ENCODE measurements at regions not wholly inside any gene's neighbourhood (a gene's known extent, or its start where the extent isn't known, plus 50 kb on each side); places are given as distances from the start of the nearest gene placed in this dataset.

- Histone ChIP-seq H2AFZ (ENCODE audit: low read length) (no peak overlapping the region), H4K20me1 (replicated peaks in 1 of 2; ENCODE audit: control insufficient read depth in 1 of 2, insufficient read depth in 2 of 2, low read length in 2 of 2) (no peaks in the 10 kb centered on the region), H3K79me1 (ENCODE audit: low read depth, low read length) (no peaks in the 10 kb centered on the region), H3K4me1 (replicated peaks in 1 of 4; ENCODE audit: control insufficient read depth in 3 of 4, insufficient read depth in 4 of 4, low read length in 3 of 4) (no peaks in the 10 kb centered on the region), H3K56ac (replicated peaks; ENCODE audit: insufficient read length, low read depth, low read length) (no peak overlapping the region), H3K23me2 (ENCODE audit: low read depth, low read length) (no peaks in the 10 kb centered on the region), H3K18ac (ENCODE audit: extremely low read depth, low read length) (no peak overlapping the region), H2BK15ac (ENCODE audit: low read length) (no peak overlapping the region), H2BK5ac (ENCODE audit: low read depth, low read length) (no peak overlapping the region), H3K4ac (replicated peaks; ENCODE audit: insufficient read length, low read depth, low read length) (no peak overlapping the region), H3K27me3 (replicated peaks in 1 of 4; ENCODE audit: control insufficient read depth in 3 of 4, extremely low read depth in 1 of 4, insufficient read depth in 3 of 4, low read length in 3 of 4) (no peaks in the 10 kb centered on the region; a peak in 1 of 7 replicates), H2BK20ac (ENCODE audit: low read length) (no peak overlapping the region), H3K4me2 (ENCODE audit: insufficient read depth in 1 of 2, low read depth in 2 of 2, low read length in 2 of 2) (no peak overlapping the region), H4K5ac (ENCODE audit: insufficient read length, low read depth, low read length) (no peak overlapping the region), H3K9me3 (ENCODE audit: insufficient read depth in 2 of 2, low read depth in 1 of 2, low read length in 1 of 2) (peaks cover 0 to 4% of the 10 kb centered on the region in 2 experiments; a peak in 1 of 4 replicates), H2BK120ac (replicated peaks; ENCODE audit: low read depth, low read length) (no peak overlapping the region), H3K23ac (ENCODE audit: insufficient read length) (no peak overlapping the region), H3K36me3 (ENCODE audit: control insufficient read depth in 2 of 4, insufficient read depth in 4 of 4, low read length in 3 of 4) (no peaks in the 10 kb centered on the region), H2BK12ac (ENCODE audit: low read depth, low read length) (no peak overlapping the region), H3K4me3 (ENCODE audit: extremely low read depth in 1 of 4, insufficient read depth in 2 of 4, low read depth in 3 of 4, low read length in 4 of 4) (no peak overlapping the region), H3K14ac (ENCODE audit: insufficient read length) (no peak overlapping the region), H4K91ac (replicated peaks; ENCODE audit: insufficient read length, low read length) (no peak overlapping the region), H2AK5ac (ENCODE audit: low read depth, low read length) (no peak overlapping the region), H3K79me2 (ENCODE audit: control insufficient read depth in 1 of 2, insufficient read depth in 2 of 2, low read length in 2 of 2) (no peaks in the 10 kb centered on the region), H4K8ac (ENCODE audit: extremely low read depth, insufficient read depth, low read length) (no peak overlapping the region), H3K27ac (ENCODE audit: low read depth, low read length) (no peak overlapping the region), H3K9ac (replicated peaks in 1 of 4; ENCODE audit: extremely low read depth in 1 of 4, low read depth in 3 of 4, low read length in 3 of 4) (no peak overlapping the region)
- FAIRE-seq (no peak), DNase-seq (ENCODE audit: low read depth in 1 of 2, low spot score in 2 of 2) (no peak)
- ChIA-PET POLR2A (ENCODE audit: partially characterized antibody) (no interaction called here), CTCF (ENCODE audit: partially characterized antibody) (interaction anchor here (0.9 to 1.2 kb wide), 3 partner anchors 19 to 368 kb away, joined by 3 read pairs; no protein-coding TSS in a partner anchor)
- 71% methylated on average over 1 of the region's 1 CpG; no CpG with 5 or more reads in 1 of the 2 experiments for whole genome bisulfite sequencing, 2 experiments (ENCODE audit: extremely low coverage in 1 of 2, insufficient coverage in 1 of 2, insufficient read length in 1 of 2, insufficient replicate concordance in 2 of 2, low coverage in 1 of 2, low lambda C conversion rate in 2 of 2, missing lambda C conversion rate in 1 of 2)
- TF ChIP-seq SP4 (IDR thresholded peaks at IDR 0.05; ENCODE audit: low read length) (no peak), RXRA (IDR thresholded peaks at IDR 0.05; ENCODE audit: insufficient read depth, low read depth, low read length) (no peak), SIN3A (conservative IDR thresholded peaks at IDR 0.05 in 1 of 2, IDR thresholded peaks at IDR 0.05 in 1 of 2; ENCODE audit: low read depth in 1 of 2, low read length in 2 of 2) (no peak), SRF (IDR thresholded peaks at IDR 0.05; ENCODE audit: low read depth, low read length) (no peak), CBX8 (IDR thresholded peaks at IDR 0.05; ENCODE audit: borderline replicate concordance, low read depth, low read length) (no peak), CTBP2 (IDR thresholded peaks at IDR 0.05; ENCODE audit: borderline replicate concordance, insufficient read depth, insufficient read length, low read length) (no peak), EGR1 (IDR thresholded peaks at IDR 0.05; ENCODE audit: borderline replicate concordance, low read depth, low read length) (no peak), RAD21 (IDR thresholded peaks at IDR 0.05 in 1 of 2, conservative IDR thresholded peaks at IDR 0.05 in 1 of 2; ENCODE audit: low read depth in 2 of 2, low read length in 2 of 2) (no peak), JUN (IDR thresholded peaks at IDR 0.05; ENCODE audit: low read depth, low read length) (no peak), POLR2AphosphoS5 (IDR thresholded peaks at IDR 0.05; ENCODE audit: low read depth, low read length) (no peak), RBBP5 (IDR thresholded peaks at IDR 0.05; ENCODE audit: borderline replicate concordance, low read depth, low read length) (no peak), RFX5 (IDR thresholded peaks at IDR 0.05; ENCODE audit: borderline replicate concordance, low read depth, low read length) (no peak), TAF1 (IDR thresholded peaks at IDR 0.05; ENCODE audit: low read depth, low read length) (no peak), EP300 (IDR thresholded peaks at IDR 0.05; ENCODE audit: borderline replicate concordance in 1 of 2, low read depth in 2 of 2, low read length in 2 of 2) (no peak), SIX5 (IDR thresholded peaks at IDR 0.05; ENCODE audit: low read depth, low read length) (no peak)
These were observed 489.5 kb downstream of the SH2D4B start for GRCh38 chr10:81027223-81027622.
